PC-9 (cell line): ENCODE measurements at regions not wholly inside any gene's neighbourhood (a gene's known extent, or its start where the extent isn't known, plus 50 kb on each side); places are given as distances from the start of the nearest gene placed in this dataset.
"Not testable (repeated sequence)": the region's sequence is repeated elsewhere in the genome, so short reads cannot be mapped to it uniquely, and the experiment has no call there.

Experiments used
- BruUV-seq: library from RNA; stranded (reverse); fragments of 400-500 nt; replicated peaks from 2 replicates; lab custom pipeline; 2021; lab: Mats Ljungman, UMichigan
- CTCF ChIA-PET: fragments of 300-600 bp; sonication (Branson Sonifier 250); formaldehyde crosslinking; loops from one replicate; lab custom pipeline; 2022; ENCODE audit warnings: antibody characterized with exemption; lab: Charles Lee
- POLR2A ChIA-PET: fragments of 300-600 bp; sonication (Branson Sonifier 250); formaldehyde crosslinking; loops from one replicate; lab custom pipeline; 2022; ENCODE audit warnings: antibody characterized with exemption; ENCODE audit not compliant: unreplicated experiment; lab: Charles Lee
- DNase-seq, 2 experiments: peaks; one replicate each; pipeline versions ENCODE4 v3.0.0 to v3.0.0-alpha.2; 2015 to 2022; ENCODE audit warnings: mixed read lengths in 1 of 2
- H2AFZ ChIP-seq: fragments of 200-600 bp; sonication (generic); 2 replicates; pipeline ENCODE4 v1.8.1; 2017; ENCODE audit warnings: antibody characterized with exemption
- H3F3A ChIP-seq: fragments of 200-600 bp; sonication (generic); 2 replicates; pipeline ENCODE4 v1.8.1; 2017; ENCODE audit warnings: antibody characterized with exemption, mild to moderate bottlenecking, low read depth; ENCODE audit not compliant: insufficient read depth
- H3K27ac ChIP-seq: fragments of 200-600 bp; sonication (generic); 2 replicates; pipeline ENCODE4 v1.6.1; 2016; ENCODE audit warnings: mixed run types
- H3K27me3 ChIP-seq: fragments of 200-600 bp; sonication (generic); 2 replicates; pipeline ENCODE4 v1.6.1; 2016; ENCODE audit warnings: low read depth, mixed run types; ENCODE audit not compliant: insufficient read depth
- H3K36me3 ChIP-seq: fragments of 200-600 bp; sonication (generic); 2 replicates; pipeline ENCODE4 v1.6.1; 2016; ENCODE audit warnings: low read depth, mixed run types
- H3K4me1 ChIP-seq: fragments of 200-600 bp; sonication (generic); replicated peaks from 2 replicates; pipeline ENCODE4 v1.6.1; 2016; ENCODE audit warnings: mixed run types; ENCODE audit not compliant: insufficient read depth
- H3K4me2 ChIP-seq: fragments of 200-600 bp; sonication (generic); 2 replicates; pipeline ENCODE4 v1.6.1; 2017; ENCODE audit warnings: mixed run types
- H3K4me3 ChIP-seq: fragments of 200-600 bp; sonication (generic); 2 replicates; pipeline ENCODE4 v1.6.1; 2016; ENCODE audit warnings: mixed run types
- H3K79me2 ChIP-seq: fragments of 200-600 bp; sonication (generic); 2 replicates; pipeline ENCODE4 v1.6.1; 2017; ENCODE audit warnings: low read depth, mixed run types
- H3K9me2 ChIP-seq: fragments of 200-600 bp; sonication (generic); 2 replicates; pipeline ENCODE4 v1.8.1; 2017; ENCODE audit warnings: mild to moderate bottlenecking; ENCODE audit not compliant: insufficient read depth
- H3K9me3 ChIP-seq: fragments of 200-600 bp; sonication (generic); 2 replicates; pipeline ENCODE4 v1.8.1; 2016; ENCODE audit warnings: low read depth; ENCODE audit not compliant: insufficient read depth
- H4K20me1 ChIP-seq: fragments of 200-600 bp; sonication (generic); 2 replicates; pipeline ENCODE4 v1.8.1; 2017; ENCODE audit not compliant: insufficient read depth
- CTCF ChIP-seq: fragments of 200-600 bp; sonication (generic); conservative IDR thresholded peaks from 2 replicates; pipeline ENCODE4 v1.6.1; 2017; ENCODE audit warnings: mixed run types, antibody characterized with exemption, mild to moderate bottlenecking, moderate library complexity
- EZH2 ChIP-seq: fragments of 200-600 bp; sonication (generic); IDR thresholded peaks from 2 replicates; pipeline ENCODE4 v1.8.0; 2017; ENCODE audit warnings: antibody characterized with exemption, low read depth
- intact Hi-C: fragments of 100-400 bp; cut with micrococcal nuclease; formaldehyde crosslinking; loops from one replicate; pipeline ENCODE4 v1.10.0; 2022; ENCODE audit not compliant: unreplicated experiment

- Histone ChIP-seq H3K4me1 (no peaks in the 10 kb centered on the region), H3K27me3 (no peaks in the 10 kb centered on the region), H3K27ac (no peak overlapping the region), H3K79me2 (no peaks in the 10 kb centered on the region), H2AFZ (no peak overlapping the region), H4K20me1 (no peaks in the 10 kb centered on the region), H3K4me3 (no peak overlapping the region), H3K4me2 (no peak overlapping the region), H3F3A (no peaks in the 10 kb centered on the region), H3K9me3 (no peaks in the 10 kb centered on the region), H3K36me3 (no peaks in the 10 kb centered on the region), H3K9me2 (no peaks in the 10 kb centered on the region)
- no TSS peak for BruUV-seq
- TF ChIP-seq EZH2, result no peak
- TF ChIP-seq CTCF, result no peak
- ChIA-PET CTCF (interaction anchor here (0.7 kb wide), 2 partner anchors 54 to 67 kb away, joined by 5 to 9 read pairs; no protein-coding TSS in a partner anchor), POLR2A (interaction anchor here (0.5 kb wide), 1 partner anchor 244 kb away, joined by 9 read pairs; no protein-coding TSS in a partner anchor)
- intact Hi-C loops, result loop anchor here (10.0 kb wide), 2 partner anchors 57 to 143 kb away; partner anchors contain the start of gene KIF5B
- DNase-seq, result peak in 1 of 2 experiments; percentile 18
Measured at GRCh38 chr10:32197423-32197822, 141.2 kb upstream of the KIF5B start.

- intact Hi-C loops, result loop anchor here (1.0 to 10.0 kb wide), 4 partner anchors 64 to 176 kb away; partner anchors contain the start of gene KIF5B
- BruUV-seq, result no TSS peak
- Histone ChIP-seq H2AFZ (no peak overlapping the region), H3K4me1 (no peaks in the 10 kb centered on the region), H3F3A (no peaks in the 10 kb centered on the region), H4K20me1 (no peaks in the 10 kb centered on the region), H3K4me3 (no peak overlapping the region), H3K27me3 (no peaks in the 10 kb centered on the region), H3K27ac (no peak overlapping the region), H3K79me2 (no peaks in the 10 kb centered on the region), H3K4me2 (no peak overlapping the region), H3K9me3 (no peaks in the 10 kb centered on the region), H3K9me2 (no peaks in the 10 kb centered on the region), H3K36me3 (no peaks in the 10 kb centered on the region)
- ChIA-PET POLR2A (no interaction called here), CTCF (no interaction called here)
- TF ChIP-seq EZH2 (no peak), CTCF (peak; percentile 76)
- DNase-seq, result no peak
Measured at GRCh38 chr10:32190890-32191491, 134.8 kb upstream of the KIF5B start.

GRCh38 chr10:32189400-32190084, 133.3 kb upstream of the KIF5B start:
- POLR2A ChIA-PET, result interaction anchor here (0.7 kb wide), 1 partner anchor 1409 kb away, joined by 4 read pairs; no protein-coding TSS in a partner anchor
- Histone ChIP-seq H4K20me1 (no peaks in the 10 kb centered on the region), H3K27me3 (no peaks in the 10 kb centered on the region), H2AFZ (no peak overlapping the region), H3K79me2 (no peaks in the 10 kb centered on the region), H3K27ac (no peak overlapping the region), H3F3A (no peaks in the 10 kb centered on the region), H3K4me1 (no peaks in the 10 kb centered on the region), H3K9me2 (no peaks in the 10 kb centered on the region), H3K4me2 (no peak overlapping the region), H3K36me3 (no peaks in the 10 kb centered on the region), H3K4me3 (no peak overlapping the region), H3K9me3 (no peaks in the 10 kb centered on the region)
- TF ChIP-seq CTCF, result no peak
- TF ChIP-seq EZH2, result no peak
- DNase-seq, result peak in 1 of 2 experiments; percentile 43
- intact Hi-C loops, result loop anchor here (5.0 to 10.0 kb wide), 3 partner anchors 65 to 178 kb away; partner anchors contain the start of gene KIF5B
- BruUV-seq, result no TSS peak
- CTCF ChIA-PET, result no interaction called here

GRCh38 chr10:32188601-32189000, 132.4 kb upstream of the KIF5B start:
- H3K27ac ChIP-seq, H3K4me2 ChIP-seq, BruUV-seq, H3K4me1 ChIP-seq, H3K9me2 ChIP-seq, H4K20me1 ChIP-seq, DNase-seq, H3F3A ChIP-seq, H3K79me2 ChIP-seq, H3K36me3 ChIP-seq, CTCF ChIA-PET, H3K9me3 ChIP-seq, H2AFZ ChIP-seq, intact Hi-C loops, H3K4me3 ChIP-seq, POLR2A ChIA-PET, H3K27me3 ChIP-seq: not testable (repeated sequence)
